HG03439 (cell line): ENCODE measurements at regions not wholly inside any gene's neighbourhood (a gene's known extent, or its start where the extent isn't known, plus 50 kb on each side); places are given as distances from the start of the nearest gene placed in this dataset.

Source experiments
- ATAC-seq: cut with Tn5 transposase; IDR thresholded peaks from one replicate; pipeline ENCODE4 v1.9.1; 2021; ENCODE audit warnings: mild to moderate bottlenecking, moderate library complexity; ENCODE audit not compliant: unreplicated experiment

GRCh38 chr17:63240106-63240505, 206.0 kb downstream of the CYB561 start:
- ATAC-seq: no peak

- no peak for ATAC-seq
These were observed 199.8 kb downstream of the CYB561 start for GRCh38 chr17:63246344-63246743.

GRCh38 chr17:63247706-63248105, 198.4 kb downstream of the CYB561 start:
- ATAC-seq: no peak

- no peak for ATAC-seq
These were observed 196.7 kb downstream of the CYB561 start for GRCh38 chr17:63249256-63250004.

- ATAC-seq: no peak
These were observed 195.3 kb downstream of the CYB561 start for GRCh38 chr17:63250830-63251229.

GRCh38 chr17:63258785-63259184, 187.3 kb downstream of the CYB561 start:
- ATAC-seq: no peak

- ATAC-seq: no peak
These were observed 183.2 kb downstream of the CYB561 start for GRCh38 chr17:63262751-63263476.

GRCh38 chr17:63265526-63265925, 180.6 kb downstream of the CYB561 start:
- ATAC-seq: no peak

- no peak for ATAC-seq
These were observed 178.3 kb downstream of the CYB561 start for GRCh38 chr17:63267846-63268245.

GRCh38 chr17:63268827-63269226, 177.3 kb downstream of the CYB561 start:
- ATAC-seq: no peak

- ATAC-seq: no peak
These were observed 175.5 kb downstream of the CYB561 start for GRCh38 chr17:63270610-63271009.

GRCh38 chr17:63274146-63274545, 172.0 kb downstream of the CYB561 start:
- no peak for ATAC-seq

GRCh38 chr17:63275318-63275970, 170.7 kb downstream of the CYB561 start:
- no peak for ATAC-seq

- ATAC-seq: no peak
These were observed 169.9 kb downstream of the CYB561 start for GRCh38 chr17:63275971-63276745.

GRCh38 chr17:63276821-63277220, 169.3 kb downstream of the CYB561 start:
- no peak for ATAC-seq

- no peak for ATAC-seq
These were observed 168.5 kb downstream of the CYB561 start for GRCh38 chr17:63277629-63278028.

- ATAC-seq: no peak
These were observed 167.2 kb downstream of the CYB561 start for GRCh38 chr17:63278728-63279442.

GRCh38 chr17:63279498-63280230, 166.4 kb downstream of the CYB561 start:
- ATAC-seq: no peak

- peak; percentile 59 for ATAC-seq
These were observed 163.7 kb downstream of the CYB561 start for GRCh38 chr17:63282455-63282854.

- ATAC-seq: no peak
These were observed 160.6 kb downstream of the CYB561 start for GRCh38 chr17:63285551-63285950.
